ENCODE measurements at regions not wholly inside any gene's neighbourhood (a gene's known extent, or its start where the extent isn't known, plus 50 kb on each side); places are given as distances from the start of the nearest gene placed in this dataset.
A peak's percentile ranks its signal among the peaks of the same experiment; 100 is the strongest.

- WGBS (ENCODE audit: insufficient coverage), result 28% methylated on average over 12 of the region's 16 CpGs
- H3K27ac ChIP-seq (ENCODE audit: low read depth in 1 of 2, low read length in 2 of 2), result no peak overlapping the region
- DNase-seq, result no peak
- Mint-ChIP-seq H3K36me3 (no peaks in the 10 kb centered on the region), H3K27ac (no peak overlapping the region), H3K27me3 (ENCODE audit: low read depth in 3 of 3) (peaks cover 32 to 38% (median 33%) of the 10 kb centered on the region in 3 donors), H3K9me3 (peaks cover 0 to 3% (median 0%) of the 10 kb centered on the region in 7 donors), H3K4me1 (peaks cover 22% of the 10 kb centered on the region), H3K4me3 (peak overlapping the region; percentile 64 to 87)
- peak overlapping the region; percentile 38 for H2AFZ ChIP-seq (ENCODE audit: insufficient read depth, low read depth, low read length, poor library complexity, severe bottlenecking)
- H3K79me2 ChIP-seq (ENCODE audit: insufficient read depth, low read length), result no peaks in the 10 kb centered on the region
- no peaks in the 10 kb centered on the region for H3K36me3 ChIP-seq (replicated peaks in 1 of 2; ENCODE audit: control insufficient read depth in 1 of 2, insufficient read depth in 2 of 2, low read length in 2 of 2)
- H3K4me2 ChIP-seq (replicated peaks; ENCODE audit: extremely low read depth, low read length, poor library complexity, severe bottlenecking), result peak overlapping the region; percentile 65
- peaks cover 22 to 29% of the 10 kb centered on the region in 2 donors for H3K27me3 ChIP-seq (ENCODE audit: control insufficient read depth in 2 of 2, insufficient read depth in 2 of 2, low read length in 2 of 2)
- peaks cover 5 to 12% of the 10 kb centered on the region in 2 donors for H3K4me1 ChIP-seq (ENCODE audit: control insufficient read depth in 1 of 2, insufficient read depth in 2 of 2, low read length in 2 of 2)
- H3K4me3 ChIP-seq (replicated peaks in 1 of 3; ENCODE audit: low read depth in 2 of 3, low read length in 3 of 3), result peak overlapping the region in 2 of 3 experiments; percentile 24 to 53
- H3K9ac ChIP-seq (ENCODE audit: insufficient read depth, low read length, poor library complexity, severe bottlenecking), result peak overlapping the region; percentile 22
- no peaks in the 10 kb centered on the region for H3K9me3 ChIP-seq (replicated peaks in 1 of 2; ENCODE audit: control insufficient read depth in 1 of 2, insufficient read depth in 1 of 2, low read length in 2 of 2)
- H4K20me1 ChIP-seq (ENCODE audit: insufficient read depth, low read length), result no peaks in the 10 kb centered on the region
- intact Hi-C loops (cut with micrococcal nuclease), result no loop called here
- no peak for TF ChIP-seq CTCF (IDR thresholded peaks at IDR 0.05)
Observed at GRCh38 chr1:87202922-87203655, 125.6 kb upstream of the LMO4 start.

- DNase-seq, result no peak
- H4K20me1 ChIP-seq (ENCODE audit: insufficient read depth, low read length), result no peaks in the 10 kb centered on the region
- peaks cover 22 to 29% of the 10 kb centered on the region in 2 donors for H3K27me3 ChIP-seq (ENCODE audit: control insufficient read depth in 2 of 2, insufficient read depth in 2 of 2, low read length in 2 of 2)
- H3K27ac ChIP-seq (ENCODE audit: low read depth in 1 of 2, low read length in 2 of 2), result no peak overlapping the region
- H3K9me3 Mint-ChIP-seq, result peaks cover 0 to 4% (median 0%) of the 10 kb centered on the region in 7 donors
- no peak overlapping the region for H3K4me3 ChIP-seq (replicated peaks in 1 of 3; ENCODE audit: low read depth in 2 of 3, low read length in 3 of 3)
- H3K79me2 ChIP-seq (ENCODE audit: insufficient read depth, low read length), result no peaks in the 10 kb centered on the region
- no peak overlapping the region for H3K27ac Mint-ChIP-seq
- peaks cover 32 to 38% (median 33%) of the 10 kb centered on the region in 3 donors for H3K27me3 Mint-ChIP-seq (ENCODE audit: low read depth in 3 of 3)
- WGBS (ENCODE audit: insufficient coverage), result 80% methylated on average over 2 of the region's 5 CpGs
- H3K4me1 ChIP-seq (ENCODE audit: control insufficient read depth in 1 of 2, insufficient read depth in 2 of 2, low read length in 2 of 2), result peaks cover 5 to 12% of the 10 kb centered on the region in 2 donors
- H3K9me3 ChIP-seq (replicated peaks in 1 of 2; ENCODE audit: control insufficient read depth in 1 of 2, insufficient read depth in 1 of 2, low read length in 2 of 2), result no peaks in the 10 kb centered on the region
- no peaks in the 10 kb centered on the region for H3K36me3 Mint-ChIP-seq
- H3K36me3 ChIP-seq (replicated peaks in 1 of 2; ENCODE audit: control insufficient read depth in 1 of 2, insufficient read depth in 2 of 2, low read length in 2 of 2), result no peaks in the 10 kb centered on the region
- no peak for TF ChIP-seq CTCF (IDR thresholded peaks at IDR 0.05)
- no peak overlapping the region for H3K4me2 ChIP-seq (replicated peaks; ENCODE audit: extremely low read depth, low read length, poor library complexity, severe bottlenecking)
- peaks cover 22% of the 10 kb centered on the region for H3K4me1 Mint-ChIP-seq
- H3K9ac ChIP-seq (ENCODE audit: insufficient read depth, low read length, poor library complexity, severe bottlenecking), result no peak overlapping the region
- H2AFZ ChIP-seq (ENCODE audit: insufficient read depth, low read depth, low read length, poor library complexity, severe bottlenecking), result no peak overlapping the region
- H3K4me3 Mint-ChIP-seq, result peak overlapping the region in 1 of 2 donors; percentile 22
- intact Hi-C loops (cut with micrococcal nuclease), result no loop called here
Observed at GRCh38 chr1:87203904-87204303, 124.8 kb upstream of the LMO4 start.

Data from CD14-positive monocyte (primary cell).